ENCODE measurements at regions not wholly inside any gene's neighbourhood (a gene's known extent, or its start where the extent isn't known, plus 50 kb on each side); places are given as distances from the start of the nearest gene placed in this dataset.

DNA sequence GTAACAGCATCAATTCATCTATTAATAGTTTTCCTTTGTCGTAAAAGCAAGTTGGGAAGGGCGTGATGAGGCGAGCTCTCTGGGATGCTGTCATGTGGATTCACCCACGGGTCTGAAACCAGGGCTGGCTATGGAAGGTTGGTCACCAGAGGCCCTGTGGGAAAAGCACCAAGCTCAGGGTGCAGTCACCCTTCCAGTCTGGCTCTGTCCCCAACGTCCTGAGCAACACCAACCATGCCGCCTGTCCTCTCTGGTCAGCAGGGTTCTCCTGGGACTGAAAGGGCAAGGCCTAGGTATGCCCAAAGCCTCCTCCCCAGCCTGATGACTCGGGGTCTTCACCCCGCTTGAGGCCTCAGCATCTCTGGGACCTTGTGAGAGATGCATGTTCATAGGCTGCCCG is 97.2 kb upstream of the MSX1 start:
- H3K36me3 ChIP-seq = no peaks in the 10 kb centered on the region
- H3K9me3 ChIP-seq = no peaks in the 10 kb centered on the region
- no peak for TF ChIP-seq POLR2A (IDR thresholded peaks at IDR 0.05)
- TF ChIP-seq, protein P1, sequence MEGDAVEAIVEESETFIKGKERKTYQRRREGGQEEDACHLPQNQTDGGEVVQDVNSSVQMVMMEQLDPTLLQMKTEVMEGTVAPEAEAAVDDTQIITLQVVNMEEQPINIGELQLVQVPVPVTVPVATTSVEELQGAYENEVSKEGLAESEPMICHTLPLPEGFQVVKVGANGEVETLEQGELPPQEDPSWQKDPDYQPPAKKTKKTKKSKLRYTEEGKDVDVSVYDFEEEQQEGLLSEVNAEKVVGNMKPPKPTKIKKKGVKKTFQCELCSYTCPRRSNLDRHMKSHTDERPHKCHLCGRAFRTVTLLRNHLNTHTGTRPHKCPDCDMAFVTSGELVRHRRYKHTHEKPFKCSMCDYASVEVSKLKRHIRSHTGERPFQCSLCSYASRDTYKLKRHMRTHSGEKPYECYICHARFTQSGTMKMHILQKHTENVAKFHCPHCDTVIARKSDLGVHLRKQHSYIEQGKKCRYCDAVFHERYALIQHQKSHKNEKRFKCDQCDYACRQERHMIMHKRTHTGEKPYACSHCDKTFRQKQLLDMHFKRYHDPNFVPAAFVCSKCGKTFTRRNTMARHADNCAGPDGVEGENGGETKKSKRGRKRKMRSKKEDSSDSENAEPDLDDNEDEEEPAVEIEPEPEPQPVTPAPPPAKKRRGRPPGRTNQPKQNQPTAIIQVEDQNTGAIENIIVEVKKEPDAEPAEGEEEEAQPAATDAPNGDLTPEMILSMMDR (IDR thresholded peaks at IDR 0.05) = no peak
- H3K4me3 ChIP-seq = no peak overlapping the region
- no peaks in the 10 kb centered on the region for H3K4me1 ChIP-seq
- WGBS, 2 donors = 73% methylated on average over 3 of the region's 9 CpGs; no CpG with 5 or more reads in 1 of the 2 donors
- intact Hi-C loops (cut with DNase I) = no loop called here
- H3K27ac ChIP-seq = no peak overlapping the region
- H3K27me3 ChIP-seq = no peaks in the 10 kb centered on the region
- DNase-seq = no peak

DNA sequence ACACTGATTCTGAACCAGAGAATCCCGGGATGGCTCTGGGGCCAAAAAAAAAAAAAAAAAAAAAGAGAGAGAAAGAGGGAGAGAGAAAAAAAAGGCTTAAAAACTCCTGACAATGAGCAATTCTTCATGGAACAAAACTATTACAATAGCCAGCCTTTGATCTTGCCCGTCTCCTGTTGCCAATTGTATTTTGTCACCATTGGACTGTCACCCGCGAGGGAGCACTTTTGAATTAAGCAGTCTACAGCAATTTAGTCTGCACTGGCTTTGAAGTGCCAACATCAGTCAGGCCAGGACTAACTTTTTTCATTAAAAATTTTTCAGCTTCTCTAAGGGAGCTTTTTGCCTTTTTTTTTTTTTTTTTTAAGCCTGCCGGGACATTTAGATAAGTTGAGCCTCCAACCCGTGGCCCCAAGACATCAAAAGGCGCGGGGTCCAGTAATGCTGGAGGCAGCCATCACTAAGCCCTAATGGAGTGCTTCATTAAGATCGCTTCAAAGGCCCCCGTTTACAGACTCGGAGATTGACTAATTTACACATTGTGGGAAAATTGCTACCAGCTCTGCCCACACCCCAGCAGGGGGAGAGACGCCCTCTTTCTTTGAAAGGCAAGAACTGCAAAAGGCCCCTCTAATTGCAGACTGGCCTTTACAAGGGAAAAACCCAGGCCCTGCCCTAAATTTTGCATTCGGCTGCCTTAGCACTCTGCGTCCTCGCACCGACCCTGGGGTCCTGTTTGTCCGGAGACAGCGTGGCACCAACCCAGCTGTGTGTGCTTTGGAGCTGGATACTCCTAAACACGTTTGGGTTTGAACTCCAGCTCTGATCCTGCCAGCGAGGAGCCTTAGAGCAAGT is 98.1 kb upstream of the MSX1 start:
- intact Hi-C loops (cut with DNase I) = no loop called here
- WGBS, 2 donors = 45 to 64% methylated on average over 14 to 16 of the region's 20 CpGs
- Histone ChIP-seq H3K4me1 (no peaks in the 10 kb centered on the region), H3K27me3 (no peaks in the 10 kb centered on the region), H3K9me3 (no peaks in the 10 kb centered on the region), H3K4me3 (no peak overlapping the region), H3K36me3 (no peaks in the 10 kb centered on the region), H3K27ac (no peak overlapping the region)
- no peak for DNase-seq
- TF ChIP-seq POLR2A (IDR thresholded peaks at IDR 0.05) = no peak
- TF ChIP-seq, protein P1 (IDR thresholded peaks at IDR 0.05) = no peak

DNA sequence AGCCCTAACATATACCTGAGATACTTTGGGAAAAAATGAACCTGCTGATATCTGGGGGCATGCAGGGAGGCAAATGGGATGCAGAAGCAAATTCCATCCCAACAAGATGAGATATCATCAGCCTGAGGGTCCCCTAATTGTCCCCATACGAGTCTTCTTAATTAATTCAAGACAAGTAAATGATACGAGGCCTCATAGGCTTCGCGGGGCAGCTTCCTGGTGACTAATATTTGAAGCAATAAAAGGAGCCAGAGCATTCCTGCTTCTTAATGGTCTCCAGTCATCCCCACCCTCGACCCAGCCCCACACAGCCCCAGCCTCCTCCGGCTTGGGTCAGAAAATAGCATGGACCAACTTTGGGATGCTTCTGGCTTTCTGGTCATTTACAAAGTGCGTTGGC is 99.6 kb upstream of the MSX1 start:
- H3K27ac ChIP-seq = no peak overlapping the region
- no peak for DNase-seq
- intact Hi-C loops (cut with DNase I) = no loop called here
- TF ChIP-seq POLR2A (IDR thresholded peaks at IDR 0.05) = no peak
- TF ChIP-seq, protein P1 (IDR thresholded peaks at IDR 0.05) = no peak
- peaks cover 0 to 3% (median 0%) of the 10 kb centered on the region in 4 donors for H3K27me3 ChIP-seq
- H3K9me3 ChIP-seq = no peaks in the 10 kb centered on the region
- H3K36me3 ChIP-seq = no peaks in the 10 kb centered on the region
- H3K4me1 ChIP-seq = no peaks in the 10 kb centered on the region
- no peak overlapping the region for H3K4me3 ChIP-seq
- 68 to 82% methylated on average over 5 to 7 of the region's 7 CpGs for WGBS, 2 donors

DNA sequence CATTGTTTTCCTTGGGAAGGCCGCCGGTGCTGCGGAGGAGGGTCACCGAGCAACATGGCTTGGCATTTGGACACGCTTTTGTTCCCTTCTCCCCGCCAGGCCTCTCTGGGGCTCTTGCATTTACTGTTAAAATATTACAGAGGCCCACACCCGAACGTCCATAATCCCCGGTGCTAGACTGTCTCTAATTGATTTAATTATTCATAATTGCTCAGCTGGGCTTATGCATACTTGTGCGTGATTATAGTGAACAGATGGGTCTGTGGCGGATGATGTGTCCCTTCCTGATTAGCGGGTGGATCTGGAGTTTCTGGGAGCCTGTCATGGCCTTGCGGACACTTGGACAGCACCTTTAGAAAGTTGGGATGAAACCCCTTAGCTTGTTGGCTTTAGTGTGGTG is 100.2 kb upstream of the MSX1 start:
- no peak overlapping the region for H3K27ac ChIP-seq
- no peak for DNase-seq
- 87 to 89% methylated on average over 13 of the region's 13 CpGs for WGBS, 2 donors
- intact Hi-C loops (cut with DNase I) = no loop called here
- no peaks in the 10 kb centered on the region for H3K9me3 ChIP-seq
- no peak overlapping the region for H3K4me3 ChIP-seq
- peaks cover 0 to 3% (median 0%) of the 10 kb centered on the region in 4 donors for H3K27me3 ChIP-seq
- no peaks in the 10 kb centered on the region for H3K4me1 ChIP-seq
- no peak for TF ChIP-seq POLR2A (IDR thresholded peaks at IDR 0.05)
- TF ChIP-seq, protein P1 (IDR thresholded peaks at IDR 0.05) = no peak
- no peaks in the 10 kb centered on the region for H3K36me3 ChIP-seq

DNA sequence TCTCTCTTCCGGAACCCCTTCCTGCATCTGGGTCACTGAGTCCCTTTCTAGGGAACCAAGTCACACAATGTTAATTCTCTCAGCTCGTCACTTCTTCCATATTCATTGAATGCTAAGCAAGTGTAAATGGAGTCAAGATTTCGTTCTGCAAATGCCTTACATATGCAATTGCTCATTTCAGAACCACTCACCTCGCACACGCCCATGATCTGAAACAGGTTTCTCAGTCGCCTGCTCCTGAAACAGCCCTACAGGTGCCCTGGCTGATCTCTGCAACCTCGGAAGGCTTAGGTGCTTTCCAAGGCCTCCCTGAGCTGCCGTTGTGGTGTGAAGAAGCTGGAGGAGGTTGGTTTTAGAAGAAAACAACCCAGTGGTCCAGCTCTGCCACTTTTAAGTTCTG is 100.8 kb upstream of the MSX1 start:
- WGBS, 2 donors = 72 to 75% methylated on average over 8 of the region's 8 CpGs

More for the DNA sequence above, 100.8 kb upstream of the MSX1 start:
- H3K9me3 ChIP-seq = no peaks in the 10 kb centered on the region
- TF ChIP-seq, protein P1 (IDR thresholded peaks at IDR 0.05) = no peak
- TF ChIP-seq POLR2A (IDR thresholded peaks at IDR 0.05) = no peak
- no peaks in the 10 kb centered on the region for H3K36me3 ChIP-seq
- H3K27ac ChIP-seq = no peak overlapping the region
- intact Hi-C loops (cut with DNase I) = no loop called here
- no peak overlapping the region for H3K4me3 ChIP-seq
- H3K27me3 ChIP-seq = peaks cover 0 to 7% (median 0%) of the 10 kb centered on the region in 4 donors
- no peaks in the 10 kb centered on the region for H3K4me1 ChIP-seq
- DNase-seq = no peak

Data from esophagus squamous epithelium (tissue), 5 donors.